HEK293 (cell line): ENCODE measurements at regions not wholly inside any gene's neighbourhood (a gene's known extent, or its start where the extent isn't known, plus 50 kb on each side); places are given as distances from the start of the nearest gene placed in this dataset.

Source experiments
- CTCF ChIA-PET: fragments of 350-600 bp; formaldehyde crosslinking; extraction: SDS; loops from one replicate; lab custom pipeline; 2021; ENCODE audit warnings: antibody characterized with exemption; lab: Yijun Ruan, JAX
- POLR2A ChIA-PET: fragments of 300-600 bp; formaldehyde crosslinking; extraction: SDS; loops from one replicate; lab custom pipeline; 2020; ENCODE audit warnings: antibody characterized with exemption, inconsistent platforms; lab: Yijun Ruan, JAX
- H3K27ac ChIP-seq: fragments of 200-500 bp; sonication (Bioruptor generic); 2 replicates; pipeline ENCODE4 v1.5.1; 2014; ENCODE audit warnings: low read depth, low read length, control low read depth, inconsistent platforms; ENCODE audit errors: extremely low read depth
- H3K36me3 ChIP-seq, 2 experiments: fragments of 200-500 bp in 1 of 2; sonication (Bioruptor generic) in 1 of 2; 1 replicate in 1 of 2; 2 replicates in 1 of 2; pipeline ENCODE4 v1.5.1; 2014 to 2017; ENCODE audit warnings: inconsistent platforms in 2 of 2, low read length in 2 of 2; ENCODE audit not compliant: control insufficient read depth in 2 of 2, insufficient read depth in 1 of 2
- H3K4me1 ChIP-seq: fragments of 200-500 bp; sonication (Bioruptor generic); 2 replicates; pipeline ENCODE4 v1.5.1; 2014; ENCODE audit warnings: mild to moderate bottlenecking, low read length, inconsistent platforms; ENCODE audit not compliant: control insufficient read depth, insufficient read depth
- H3K4me3 ChIP-seq: 2 replicates; pipeline ENCODE4 v1.5.1; 2011; ENCODE audit warnings: low read depth, mild to moderate bottlenecking, control low read depth, low read length, moderate library complexity
- H3K9me3 ChIP-seq: fragments of 200-500 bp; sonication (Bioruptor generic); 2 replicates; pipeline ENCODE4 v1.5.1; 2014; ENCODE audit warnings: low read depth, low read length, inconsistent platforms; ENCODE audit not compliant: control insufficient read depth, insufficient read depth
- GLI2 ChIP-seq: fragments of 450-650 bp; formaldehyde crosslinking; IDR thresholded peaks from 2 replicates; pipeline ENCODE4; 2017; ENCODE audit warnings: missing biosample characterization, missing genetic modification characterization, low read depth, borderline replicate concordance
- KLF16 ChIP-seq: fragments of 450-650 bp; formaldehyde crosslinking; IDR thresholded peaks from 2 replicates; pipeline ENCODE4 v1.5.1; 2017; ENCODE audit warnings: missing biosample characterization, missing genetic modification characterization
- KLF7 ChIP-seq: fragments of 450-650 bp; formaldehyde crosslinking; IDR thresholded peaks from 2 replicates; pipeline ENCODE4 v1.5.1; 2016; ENCODE audit warnings: missing biosample characterization, missing genetic modification characterization, borderline replicate concordance
- ZNF157 ChIP-seq: fragments of 450-650 bp; formaldehyde crosslinking; IDR thresholded peaks from 2 replicates; pipeline ENCODE4 v1.5.1; 2016; ENCODE audit warnings: missing biosample characterization, missing genetic modification characterization
- ZNF175 ChIP-seq: fragments of 450-650 bp; formaldehyde crosslinking; IDR thresholded peaks from 2 replicates; pipeline ENCODE4 v1.5.1; 2016; ENCODE audit warnings: missing biosample characterization, missing genetic modification characterization
- ZNF211 ChIP-seq: fragments of 450-650 bp; formaldehyde crosslinking; IDR thresholded peaks from 2 replicates; pipeline ENCODE4 v1.5.1; 2016; ENCODE audit warnings: low read depth, missing biosample characterization, missing genetic modification characterization
- ZNF404 ChIP-seq: fragments of 450-650 bp; formaldehyde crosslinking; IDR thresholded peaks from 2 replicates; pipeline ENCODE4 v1.5.1; 2017; ENCODE audit warnings: missing biosample characterization, missing genetic modification characterization
- ZNF416 ChIP-seq: fragments of 450-650 bp; formaldehyde crosslinking; IDR thresholded peaks from 2 replicates; pipeline ENCODE4 v1.5.1; 2016; ENCODE audit warnings: missing biosample characterization, missing genetic modification characterization
- ZNF558 ChIP-seq: fragments of 450-650 bp; formaldehyde crosslinking; IDR thresholded peaks from 2 replicates; pipeline ENCODE4 v1.5.1; 2016; ENCODE audit warnings: missing biosample characterization, missing genetic modification characterization
- TF ChIP-seq, protein P1 (sequence below): fragments of 450-650 bp; formaldehyde crosslinking; IDR thresholded peaks from 2 replicates; pipeline ENCODE4 v1.5.1; 2016; ENCODE audit warnings: missing biosample characterization, missing genetic modification characterization
- TF ChIP-seq, protein P2 (sequence below): fragments of 450-650 bp; formaldehyde crosslinking; conservative IDR thresholded peaks from 2 replicates; pipeline ENCODE4 v1.5.1; 2016; ENCODE audit warnings: low read depth, missing biosample characterization, missing genetic modification characterization
- TF ChIP-seq, protein P3 (sequence below): fragments of 450-650 bp; formaldehyde crosslinking; IDR thresholded peaks from 2 replicates; pipeline ENCODE4 v1.5.1; 2016; ENCODE audit warnings: missing biosample characterization, missing genetic modification characterization

DNA sequence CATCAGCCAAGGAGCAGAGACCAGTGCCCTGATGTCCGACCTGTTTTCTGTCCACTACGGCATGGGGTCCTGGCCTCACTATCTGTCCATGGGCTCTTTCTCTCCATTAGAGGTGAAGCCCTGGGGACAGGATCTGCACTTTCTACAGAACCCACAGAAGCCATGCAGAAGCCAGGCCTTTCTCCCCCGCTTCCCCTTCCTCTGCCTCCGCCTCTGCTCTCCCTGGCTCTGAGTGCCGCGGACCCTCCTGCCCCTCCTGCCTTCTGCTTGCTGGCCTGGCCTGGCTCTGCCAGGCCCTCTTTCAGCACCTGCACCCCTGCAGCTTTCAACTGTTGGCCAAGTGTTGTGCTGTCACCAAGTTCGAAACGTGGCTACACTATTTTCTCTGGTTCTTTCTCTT, 439.8 kb upstream of the ZMIZ1 start:
- no peak overlapping the region for H3K27ac ChIP-seq
- TF ChIP-seq KLF7 (tag by site-specific recombination), result no peak
- no peak for TF ChIP-seq ZNF157 (tag by site-specific recombination)
- TF ChIP-seq, protein P1, sequence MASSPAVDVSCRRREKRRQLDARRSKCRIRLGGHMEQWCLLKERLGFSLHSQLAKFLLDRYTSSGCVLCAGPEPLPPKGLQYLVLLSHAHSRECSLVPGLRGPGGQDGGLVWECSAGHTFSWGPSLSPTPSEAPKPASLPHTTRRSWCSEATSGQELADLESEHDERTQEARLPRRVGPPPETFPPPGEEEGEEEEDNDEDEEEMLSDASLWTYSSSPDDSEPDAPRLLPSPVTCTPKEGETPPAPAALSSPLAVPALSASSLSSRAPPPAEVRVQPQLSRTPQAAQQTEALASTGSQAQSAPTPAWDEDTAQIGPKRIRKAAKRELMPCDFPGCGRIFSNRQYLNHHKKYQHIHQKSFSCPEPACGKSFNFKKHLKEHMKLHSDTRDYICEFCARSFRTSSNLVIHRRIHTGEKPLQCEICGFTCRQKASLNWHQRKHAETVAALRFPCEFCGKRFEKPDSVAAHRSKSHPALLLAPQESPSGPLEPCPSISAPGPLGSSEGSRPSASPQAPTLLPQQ (tag by site-specific recombination), result no peak
- TF ChIP-seq, all 188 proteins: peak for 0
- Histone ChIP-seq H3K4me3 (no peak overlapping the region), H3K9me3 (no peaks in the 10 kb centered on the region), H3K36me3 (no peaks in the 10 kb centered on the region), H3K4me1 (no peaks in the 10 kb centered on the region)
- ChIA-PET POLR2A (no interaction called here), CTCF (no interaction called here)

DNA sequence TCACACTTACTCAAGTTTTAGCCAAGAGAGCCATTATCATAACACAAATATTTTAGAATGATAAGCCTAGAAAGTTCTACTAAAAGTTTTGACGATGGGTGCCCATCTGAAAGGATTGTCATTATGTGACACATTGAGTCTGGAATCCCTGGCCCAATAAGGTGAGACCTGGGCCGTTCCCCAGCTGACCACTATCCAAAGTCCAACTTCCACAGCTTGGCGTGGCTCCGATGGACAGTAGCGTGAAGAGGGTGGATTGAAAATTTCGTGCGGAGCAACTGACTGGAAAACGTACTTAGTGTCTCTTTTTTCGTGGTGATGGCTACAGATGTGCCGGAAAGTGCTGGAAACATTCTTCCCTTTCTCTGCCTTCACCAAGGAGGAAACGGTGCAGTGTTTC, 439.0 kb upstream of the ZMIZ1 start:
- Histone ChIP-seq H3K4me1 (no peaks in the 10 kb centered on the region), H3K9me3 (no peaks in the 10 kb centered on the region), H3K4me3 (no peak overlapping the region), H3K36me3 (no peaks in the 10 kb centered on the region)
- ChIA-PET POLR2A (no interaction called here), CTCF (no interaction called here)
- TF ChIP-seq KLF16 (tag by site-specific recombination) (no peak), ZNF558 (tag by site-specific recombination) (no peak), ZNF211 (tag by site-specific recombination) (no peak)
- TF ChIP-seq, all 188 proteins: peak for 0
- H3K27ac ChIP-seq, result no peak overlapping the region

DNA sequence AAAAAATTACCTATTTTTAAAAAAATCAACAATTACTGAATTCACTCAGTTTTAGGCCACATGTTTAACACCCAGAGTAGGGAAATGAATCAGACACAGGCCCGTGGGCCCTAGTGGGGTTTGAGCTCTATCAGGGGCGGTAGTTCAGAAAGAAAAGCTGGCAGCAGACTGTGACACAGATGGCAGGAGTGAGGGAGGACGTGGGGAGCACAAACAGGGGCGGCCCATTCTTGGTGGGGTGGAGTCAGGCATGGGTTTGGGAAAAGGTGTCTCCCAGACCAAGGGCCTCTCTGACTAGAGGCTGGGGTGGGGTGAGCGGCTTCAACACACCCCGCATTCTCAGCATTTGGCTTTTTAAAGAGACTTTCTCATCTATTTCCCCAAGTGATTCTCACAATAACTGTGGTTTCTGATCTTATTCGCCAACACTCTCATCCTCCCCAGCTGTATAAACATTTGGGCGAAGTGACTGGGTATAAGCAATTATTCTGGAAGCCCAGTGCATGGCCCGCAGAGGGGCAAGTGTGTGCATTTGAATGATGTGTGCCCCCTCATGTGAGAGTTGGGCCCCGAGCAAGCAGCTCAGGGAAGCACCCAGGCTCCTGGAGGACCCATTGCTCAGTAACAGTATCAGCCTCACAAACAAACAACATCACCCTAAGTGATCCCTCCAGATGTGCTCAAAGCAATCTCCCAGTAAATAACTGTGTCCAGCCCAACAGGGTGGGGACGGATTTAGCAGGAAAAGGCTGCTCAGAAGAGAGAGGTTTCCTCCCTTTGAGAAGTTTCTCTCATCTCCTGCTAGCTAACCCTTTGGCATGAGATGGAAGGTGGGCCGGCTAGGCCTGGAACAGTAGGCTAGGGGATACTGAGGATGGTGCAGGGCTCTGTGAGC, 437.6 kb upstream of the ZMIZ1 start:
- Histone ChIP-seq H3K27ac (no peak overlapping the region), H3K36me3 (no peaks in the 10 kb centered on the region), H3K4me3 (no peak overlapping the region), H3K4me1 (no peaks in the 10 kb centered on the region), H3K9me3 (no peaks in the 10 kb centered on the region)
- ChIA-PET POLR2A (no interaction called here), CTCF (no interaction called here)
- TF ChIP-seq ZNF175 (no peak), KLF7 (tag by site-specific recombination) (no peak), ZNF416 (tag by site-specific recombination) (no peak), ZNF404 (no peak), GLI2 (tag by site-specific recombination) (no peak)
- TF ChIP-seq, protein P2, sequence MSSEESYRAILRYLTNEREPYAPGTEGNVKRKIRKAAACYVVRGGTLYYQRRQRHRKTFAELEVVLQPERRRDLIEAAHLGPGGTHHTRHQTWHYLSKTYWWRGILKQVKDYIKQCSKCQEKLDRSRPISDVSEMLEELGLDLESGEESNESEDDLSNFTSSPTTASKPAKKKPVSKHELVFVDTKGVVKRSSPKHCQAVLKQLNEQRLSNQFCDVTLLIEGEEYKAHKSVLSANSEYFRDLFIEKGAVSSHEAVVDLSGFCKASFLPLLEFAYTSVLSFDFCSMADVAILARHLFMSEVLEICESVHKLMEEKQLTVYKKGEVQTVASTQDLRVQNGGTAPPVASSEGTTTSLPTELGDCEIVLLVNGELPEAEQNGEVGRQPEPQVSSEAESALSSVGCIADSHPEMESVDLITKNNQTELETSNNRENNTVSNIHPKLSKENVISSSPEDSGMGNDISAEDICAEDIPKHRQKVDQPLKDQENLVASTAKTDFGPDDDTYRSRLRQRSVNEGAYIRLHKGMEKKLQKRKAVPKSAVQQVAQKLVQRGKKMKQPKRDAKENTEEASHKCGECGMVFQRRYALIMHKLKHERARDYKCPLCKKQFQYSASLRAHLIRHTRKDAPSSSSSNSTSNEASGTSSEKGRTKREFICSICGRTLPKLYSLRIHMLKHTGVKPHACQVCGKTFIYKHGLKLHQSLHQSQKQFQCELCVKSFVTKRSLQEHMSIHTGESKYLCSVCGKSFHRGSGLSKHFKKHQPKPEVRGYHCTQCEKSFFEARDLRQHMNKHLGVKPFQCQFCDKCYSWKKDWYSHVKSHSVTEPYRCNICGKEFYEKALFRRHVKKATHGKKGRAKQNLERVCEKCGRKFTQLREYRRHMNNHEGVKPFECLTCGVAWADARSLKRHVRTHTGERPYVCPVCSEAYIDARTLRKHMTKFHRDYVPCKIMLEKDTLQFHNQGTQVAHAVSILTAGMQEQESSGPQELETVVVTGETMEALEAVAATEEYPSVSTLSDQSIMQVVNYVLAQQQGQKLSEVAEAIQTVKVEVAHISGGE (tag by site-specific recombination), result no peak
- TF ChIP-seq, protein P3, sequence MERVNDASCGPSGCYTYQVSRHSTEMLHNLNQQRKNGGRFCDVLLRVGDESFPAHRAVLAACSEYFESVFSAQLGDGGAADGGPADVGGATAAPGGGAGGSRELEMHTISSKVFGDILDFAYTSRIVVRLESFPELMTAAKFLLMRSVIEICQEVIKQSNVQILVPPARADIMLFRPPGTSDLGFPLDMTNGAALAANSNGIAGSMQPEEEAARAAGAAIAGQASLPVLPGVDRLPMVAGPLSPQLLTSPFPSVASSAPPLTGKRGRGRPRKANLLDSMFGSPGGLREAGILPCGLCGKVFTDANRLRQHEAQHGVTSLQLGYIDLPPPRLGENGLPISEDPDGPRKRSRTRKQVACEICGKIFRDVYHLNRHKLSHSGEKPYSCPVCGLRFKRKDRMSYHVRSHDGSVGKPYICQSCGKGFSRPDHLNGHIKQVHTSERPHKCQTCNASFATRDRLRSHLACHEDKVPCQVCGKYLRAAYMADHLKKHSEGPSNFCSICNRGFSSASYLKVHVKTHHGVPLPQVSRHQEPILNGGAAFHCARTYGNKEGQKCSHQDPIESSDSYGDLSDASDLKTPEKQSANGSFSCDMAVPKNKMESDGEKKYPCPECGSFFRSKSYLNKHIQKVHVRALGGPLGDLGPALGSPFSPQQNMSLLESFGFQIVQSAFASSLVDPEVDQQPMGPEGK (tag by site-specific recombination), result no peak
